GM19099 (cell line): ENCODE measurements at regions not wholly inside any gene's neighbourhood (a gene's known extent, or its start where the extent isn't known, plus 50 kb on each side); places are given as distances from the start of the nearest gene placed in this dataset.

Experiments
- POLR2A ChIP-seq: IDR thresholded peaks from 3 replicates; pipeline ENCODE4 v1.6.1; 2011; ENCODE audit warnings: low read depth; ENCODE audit not compliant: insufficient read length; ENCODE audit errors: extremely low read depth

DNA sequence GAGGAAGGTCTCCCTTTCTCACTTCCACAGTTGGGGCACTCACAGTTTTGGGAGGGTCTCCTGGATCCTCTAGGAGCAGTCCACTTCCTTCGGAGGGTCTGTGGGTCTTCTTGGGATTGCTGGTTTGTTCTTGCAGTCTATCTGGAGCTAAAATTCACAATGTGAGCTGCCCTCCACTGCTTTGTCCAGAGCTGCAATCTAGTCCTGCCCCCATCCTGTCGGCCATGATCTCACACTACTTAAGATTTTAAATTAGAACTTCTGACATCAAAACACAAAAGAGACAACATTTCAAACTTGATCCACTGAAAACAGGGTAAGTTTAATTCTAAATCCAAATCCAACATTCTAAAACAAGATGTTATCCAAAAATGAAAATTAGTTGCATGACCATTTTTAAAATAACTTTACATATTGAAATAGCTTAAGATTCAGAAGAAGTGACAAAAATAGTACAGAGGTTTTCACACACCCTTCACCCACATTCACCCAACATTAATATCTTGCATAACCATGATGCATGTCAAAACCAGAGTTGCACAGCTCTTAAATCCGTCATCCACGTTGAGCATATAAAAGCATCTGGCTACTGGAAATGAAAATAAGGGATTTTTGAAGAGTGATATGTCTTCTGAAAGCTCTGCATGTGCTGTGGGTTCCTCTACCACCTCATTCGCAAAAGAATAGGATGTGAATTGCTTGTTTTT, 113.7 kb upstream of the EPB41L4A start:
- no peak for TF ChIP-seq POLR2A

- no peak for TF ChIP-seq POLR2A
These were observed 114.3 kb upstream of the EPB41L4A start for GRCh38 chr5:112533362-112533761.

GRCh38 chr5:112534067-112534583, 115.0 kb upstream of the EPB41L4A start:
- no peak for TF ChIP-seq POLR2A

DNA sequence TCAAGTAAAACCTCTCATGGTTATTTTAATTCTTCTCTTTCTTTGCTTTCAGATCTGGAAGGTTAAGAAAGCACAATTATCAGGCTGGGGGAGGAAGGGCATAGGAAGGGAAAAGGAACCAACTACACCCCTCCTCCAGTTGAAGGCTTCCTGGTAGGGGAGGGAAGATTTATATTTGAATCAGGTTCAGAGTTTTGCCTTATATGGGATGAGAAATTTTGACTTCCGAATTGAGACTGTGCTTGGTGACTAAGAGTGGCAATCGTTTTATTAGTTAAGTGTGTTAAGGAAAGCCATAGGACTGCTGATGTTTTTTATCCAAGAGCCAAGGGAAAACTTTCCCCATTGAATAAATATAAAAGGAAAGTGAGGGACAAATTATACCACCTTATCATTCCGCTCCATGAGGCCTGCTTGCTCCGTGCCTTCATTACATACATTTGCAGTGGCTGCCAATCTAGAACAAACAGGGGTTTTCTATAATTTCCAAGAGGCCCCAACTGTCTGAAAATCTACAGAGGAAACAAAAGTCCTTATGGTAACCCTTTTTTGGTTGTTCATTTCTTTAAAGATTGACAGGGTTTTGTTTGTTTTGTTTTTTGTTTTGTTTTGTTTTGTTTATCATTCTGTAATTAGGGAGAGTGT, 115.7 kb upstream of the EPB41L4A start:
- no peak for TF ChIP-seq POLR2A

GRCh38 chr5:112535356-112535755, 116.3 kb upstream of the EPB41L4A start:
- TF ChIP-seq POLR2A, result no peak

DNA sequence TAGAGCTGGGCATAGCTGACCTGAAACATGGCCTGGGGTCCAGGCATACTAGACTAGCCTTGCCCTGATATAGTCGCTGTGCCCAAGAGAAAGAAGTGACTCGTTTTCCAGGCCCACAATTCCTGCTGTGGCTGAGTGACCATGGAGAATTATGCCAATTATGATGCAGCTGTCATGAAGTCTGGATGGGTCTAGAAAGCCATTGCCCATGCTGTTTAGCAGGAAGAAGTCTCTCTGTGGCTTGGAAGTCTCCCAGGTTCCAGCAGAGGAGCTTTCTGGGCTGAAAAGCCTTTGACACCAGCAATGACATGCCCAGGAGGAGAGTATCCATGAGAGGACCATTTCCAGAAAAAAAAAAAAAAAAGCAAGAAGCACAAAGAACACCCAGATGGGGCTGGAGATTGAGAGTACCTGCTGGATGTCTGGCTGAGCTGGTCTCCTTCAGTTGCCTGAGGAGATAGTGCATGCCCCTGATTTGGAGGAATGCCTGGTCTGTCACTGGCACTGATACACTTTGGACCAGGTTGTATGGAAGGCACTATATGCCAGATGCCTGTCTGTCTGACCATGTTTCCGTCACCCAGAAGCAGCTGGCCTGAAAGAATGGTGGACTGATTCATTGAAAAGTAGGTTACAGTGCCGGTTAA, 128.0 kb upstream of the EPB41L4A start:
- TF ChIP-seq POLR2A, result no peak

GRCh38 chr5:112548246-112548881, 129.3 kb upstream of the EPB41L4A start:
- no peak for TF ChIP-seq POLR2A

- TF ChIP-seq POLR2A, result no peak
These were observed 130.1 kb upstream of the EPB41L4A start for GRCh38 chr5:112549127-112549526.

DNA sequence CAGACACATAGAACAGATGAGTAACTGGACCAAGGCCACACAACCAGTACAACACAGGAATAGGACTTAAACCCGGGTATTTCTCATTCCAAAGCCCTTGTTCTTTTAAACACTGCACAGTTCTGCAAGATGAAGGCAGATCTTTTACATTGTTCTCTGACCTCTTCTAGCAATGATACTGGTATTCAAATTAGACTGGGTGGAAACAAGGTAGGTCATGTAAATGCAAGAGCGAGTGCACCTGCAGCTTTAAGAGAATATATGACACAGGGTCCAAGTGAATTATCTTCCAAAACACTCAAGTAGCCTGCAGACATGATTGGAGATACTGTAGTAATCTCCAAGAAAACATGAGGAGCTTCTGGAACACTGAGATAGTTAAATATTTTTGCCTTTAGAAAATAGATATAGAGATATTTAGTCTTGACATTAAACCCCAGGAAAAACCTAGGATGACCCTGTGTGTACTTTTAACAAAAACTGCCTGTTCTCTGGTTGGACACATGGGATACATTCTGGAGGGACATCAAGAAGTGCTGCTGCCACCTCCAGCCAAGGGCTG, 130.6 kb upstream of the EPB41L4A start:
- no peak for TF ChIP-seq POLR2A

DNA sequence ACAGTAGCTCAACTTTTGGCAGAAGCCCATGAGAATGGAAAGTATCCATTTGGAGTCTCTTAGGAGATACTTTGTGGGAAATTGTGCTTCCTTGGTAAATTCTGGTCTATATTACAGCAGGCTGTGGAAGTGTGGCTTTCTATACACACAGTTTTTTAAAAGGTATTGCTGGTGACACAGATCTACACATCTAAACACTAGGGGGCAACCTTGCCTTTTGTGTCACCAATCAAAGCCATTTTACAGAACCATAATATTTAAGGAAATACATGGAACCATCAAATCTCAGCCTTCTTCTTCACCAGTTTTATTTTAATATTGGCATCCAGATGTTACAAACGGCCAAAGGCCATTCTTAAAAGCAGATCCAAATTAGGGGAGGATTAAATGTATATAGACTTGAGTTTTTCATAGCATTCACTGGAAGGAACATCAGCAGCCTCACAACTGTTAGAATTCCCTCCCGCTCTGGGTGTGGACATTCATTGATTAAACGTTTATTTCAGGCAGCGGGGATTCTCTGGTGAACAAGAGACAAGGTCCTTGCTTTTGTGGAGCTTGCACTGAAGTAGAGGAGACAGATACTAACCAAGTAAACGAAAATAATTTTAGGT, 132.4 kb upstream of the EPB41L4A start:
- TF ChIP-seq POLR2A, result no peak

DNA sequence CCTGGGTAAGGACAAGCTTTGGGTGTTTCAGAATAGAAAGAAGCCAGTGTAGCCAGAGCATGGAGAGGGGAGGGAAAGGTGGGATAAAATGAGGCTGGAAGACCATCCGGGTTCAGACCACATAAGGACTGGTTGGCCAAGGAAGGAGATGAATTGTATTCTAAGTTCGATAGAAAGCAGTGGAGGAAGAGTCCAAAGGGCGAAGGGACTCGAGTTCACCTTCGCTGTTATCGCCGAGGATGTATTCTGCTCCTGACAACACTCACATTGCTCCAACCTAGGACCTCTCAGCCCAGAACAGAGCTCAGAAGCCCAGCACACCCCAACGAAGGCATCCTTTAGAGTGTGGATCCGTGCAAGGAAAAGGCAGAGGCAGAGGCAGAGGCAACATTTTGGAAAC, 133.1 kb upstream of the EPB41L4A start:
- no peak for TF ChIP-seq POLR2A

DNA sequence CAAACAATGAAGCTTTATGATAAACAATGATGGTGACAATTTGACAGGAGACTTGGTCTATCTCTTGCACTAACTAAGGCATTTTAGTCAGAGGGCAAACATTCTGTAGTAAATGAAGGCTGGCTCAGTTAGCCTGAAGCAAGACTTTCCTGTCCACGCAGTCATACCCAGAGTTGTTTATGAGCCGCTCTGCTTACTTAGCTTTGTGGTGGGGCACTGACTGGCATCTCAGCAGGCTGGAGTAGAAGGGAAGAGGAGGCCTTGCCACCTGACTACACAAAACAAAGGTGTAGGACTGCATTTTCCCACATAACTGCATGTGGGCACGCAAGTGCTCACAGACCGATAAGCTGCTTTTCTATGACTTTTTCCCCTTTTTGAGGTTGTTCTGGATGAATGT, 133.7 kb upstream of the EPB41L4A start:
- TF ChIP-seq POLR2A, result no peak

DNA sequence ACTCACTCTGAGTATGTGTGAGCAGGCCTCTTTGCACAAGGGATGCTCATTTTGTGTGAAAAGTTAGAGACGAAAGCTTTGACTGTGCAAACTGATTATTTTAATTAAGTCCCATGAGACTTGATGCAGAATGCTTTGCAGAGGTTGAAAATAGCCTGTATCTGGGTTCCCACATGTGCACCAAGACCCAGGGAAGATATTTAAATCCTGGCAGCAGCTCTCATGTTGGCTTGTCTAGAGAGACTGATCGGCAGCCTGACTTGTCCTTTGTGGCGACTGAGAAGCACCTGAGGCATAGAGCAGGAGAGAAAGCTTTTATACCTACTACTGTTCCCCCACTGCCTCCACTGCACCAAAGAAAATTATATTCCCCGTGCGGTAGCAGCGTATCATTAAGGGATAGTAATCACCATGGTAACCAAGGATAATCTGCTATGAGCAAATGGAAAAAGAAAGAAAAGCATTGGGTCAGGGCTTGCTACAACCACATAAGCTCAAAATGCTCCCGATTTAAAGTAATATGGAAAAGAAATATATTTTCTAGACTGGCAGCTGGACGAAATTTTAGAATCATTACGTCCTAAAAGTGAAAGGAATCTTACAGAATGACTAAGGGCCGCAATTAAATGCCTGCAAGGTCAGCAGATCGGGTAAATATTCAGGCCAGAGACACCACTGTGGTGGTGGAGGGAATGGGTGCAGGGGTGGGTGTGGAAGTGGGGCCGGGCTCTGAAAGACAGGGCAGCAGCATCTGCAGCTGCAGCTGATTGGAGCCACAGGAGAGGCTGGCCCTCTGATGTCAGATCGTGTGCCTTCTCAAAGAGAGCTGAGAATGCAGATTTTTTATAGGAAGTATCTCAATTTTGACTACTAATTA, 135.3 kb upstream of the EPB41L4A start:
- TF ChIP-seq POLR2A, result no peak

GRCh38 chr5:112555197-112555596, 136.1 kb upstream of the EPB41L4A start:
- no peak for TF ChIP-seq POLR2A
